GM23248 (cell line): ENCODE measurements at regions not wholly inside any gene's neighbourhood (a gene's known extent, or its start where the extent isn't known, plus 50 kb on each side); places are given as distances from the start of the nearest gene placed in this dataset.

Experiments
- EZH2 ChIP-seq: fragments of 200-600 bp; sonication (generic); IDR thresholded peaks from 2 replicates; pipeline ENCODE4 v1.6.1; 2018; ENCODE audit warnings: antibody characterized with exemption, mild to moderate bottlenecking; ENCODE audit not compliant: insufficient read depth, poor library complexity, severe bottlenecking
- EZH2phosphoT487 ChIP-seq: fragments of 200-600 bp; sonication (generic); IDR thresholded peaks from 2 replicates; pipeline ENCODE4 v1.6.1; 2018; ENCODE audit warnings: antibody characterized with exemption, moderate library complexity, mild to moderate bottlenecking, low read depth; ENCODE audit not compliant: insufficient read depth

DNA sequence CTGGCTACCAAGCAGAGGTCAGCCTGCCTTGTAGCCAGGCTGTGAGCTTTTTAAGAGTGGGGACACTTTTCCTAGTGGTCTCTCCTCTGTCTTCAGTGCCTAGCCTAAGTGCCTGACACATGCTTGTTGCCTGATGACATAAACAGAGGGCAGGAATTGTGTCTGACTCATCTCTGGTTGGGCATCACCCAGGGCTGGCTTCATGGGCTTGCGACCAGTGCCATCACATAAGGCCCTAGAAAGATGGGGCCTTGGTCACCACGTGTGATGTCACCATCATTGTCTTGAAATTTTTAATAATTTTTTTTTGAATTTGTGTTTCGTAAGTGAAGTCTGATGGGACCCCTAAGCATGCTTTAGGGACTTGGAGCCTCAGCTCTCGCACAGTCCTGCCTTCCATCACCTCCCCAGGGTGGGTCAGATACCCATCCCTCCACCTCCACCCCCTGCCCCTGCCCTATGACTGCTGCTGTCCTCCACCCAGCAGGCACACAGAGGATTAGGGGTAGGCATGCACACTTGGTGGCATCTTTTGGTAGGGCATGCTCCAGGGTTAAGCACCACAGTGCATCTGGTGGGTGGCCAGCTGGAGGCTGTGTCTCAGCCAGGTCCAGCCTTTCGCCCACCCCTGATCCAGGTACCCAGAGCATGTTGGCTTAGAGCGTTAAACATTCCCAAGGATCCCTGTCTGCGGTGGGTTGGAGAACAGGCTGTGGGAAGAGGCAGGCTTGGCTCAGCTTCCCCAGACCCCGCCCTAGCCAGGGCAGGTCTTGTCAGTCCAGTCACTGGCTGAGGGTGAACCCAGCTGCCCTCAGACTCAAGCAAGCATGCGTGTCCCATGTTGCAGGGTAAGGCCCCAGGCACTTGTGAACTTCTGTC, 80.1 kb upstream of the SH3PXD2B start:
- TF ChIP-seq EZH2 = no peak
- no peak for TF ChIP-seq EZH2phosphoT487
